Hypothalamus (tissue), 51 donors: ENCODE measurements at regions not wholly inside any gene's neighbourhood (a gene's known extent, or its start where the extent isn't known, plus 50 kb on each side); places are given as distances from the start of the nearest gene placed in this dataset.
"Not testable (repeated sequence)": the region's sequence is repeated elsewhere in the genome, so short reads cannot be mapped to it uniquely, and the experiment has no call there.

Experiments used
- DNase-seq, 51 donors: peaks; one replicate each; lab custom pipeline; 2025; lab: John Stamatoyannopoulos, UW

DNA sequence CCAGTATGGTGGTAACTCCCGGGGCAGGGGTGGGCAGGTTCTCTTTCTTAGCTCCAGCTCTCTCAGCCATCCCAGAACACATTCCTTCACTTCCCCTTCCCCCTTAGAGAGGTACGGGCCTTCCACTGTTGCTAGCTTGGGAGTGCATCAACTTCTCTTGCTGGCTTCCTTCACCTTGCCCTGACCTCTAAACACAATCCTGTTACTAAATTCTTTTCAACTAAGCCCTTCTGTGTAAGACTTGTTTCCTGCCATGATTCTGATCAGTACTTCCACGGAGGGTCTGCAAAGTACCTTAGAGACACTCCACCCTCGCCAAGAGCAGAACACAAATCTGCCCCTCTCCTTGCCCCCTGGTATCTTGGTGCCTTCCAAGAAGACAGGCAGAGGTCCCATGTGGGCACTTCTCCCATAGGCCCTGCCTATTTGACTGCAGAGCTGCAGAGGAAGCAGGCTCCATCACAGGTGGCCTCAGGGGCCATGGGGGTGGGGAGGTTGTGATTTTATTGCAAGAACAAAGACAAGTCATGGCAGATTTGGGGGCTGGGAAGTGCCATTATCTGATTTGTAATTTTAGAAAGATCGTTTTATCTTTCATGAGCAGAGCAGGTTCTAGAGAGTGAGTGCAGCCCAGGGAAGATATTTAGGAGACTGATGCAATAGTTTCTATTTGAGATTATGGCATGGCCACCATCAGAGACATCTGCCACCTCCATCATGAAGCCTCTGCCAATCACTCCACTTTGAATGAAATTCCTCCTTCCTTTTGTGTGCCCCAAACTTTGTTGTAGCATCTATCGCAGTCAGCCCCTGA lies 182.5 kb upstream of the JUN start:
- DNase-seq: no peak

- DNase-seq: no peak
Observed at GRCh38 chr1:58966917-58967740, 183.3 kb upstream of the JUN start.

- peak in 25 of 51 donors; percentile 2 to 53 (median 14) for DNase-seq
Observed at GRCh38 chr1:58968360-58968952, 184.6 kb upstream of the JUN start.

DNA sequence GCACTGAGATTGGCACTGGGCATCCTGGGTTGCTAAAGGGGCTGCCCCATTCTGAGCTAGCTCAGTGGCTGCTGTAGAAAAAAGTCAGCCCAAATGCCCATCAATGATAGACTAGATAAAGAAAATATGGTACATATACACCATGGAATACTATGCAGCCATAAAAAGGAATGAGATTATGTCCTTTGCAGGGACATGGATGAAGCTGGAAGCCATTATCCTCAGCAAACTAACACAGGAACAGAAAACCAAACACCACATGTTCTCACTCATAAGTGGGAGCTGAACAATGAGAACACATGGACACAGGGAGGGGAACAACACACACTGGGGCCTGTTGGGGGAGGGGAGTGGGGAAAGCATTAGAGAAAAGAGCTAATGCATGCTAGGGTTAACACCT lies 185.3 kb upstream of the JUN start:
- not testable (repeated sequence) for DNase-seq

DNA sequence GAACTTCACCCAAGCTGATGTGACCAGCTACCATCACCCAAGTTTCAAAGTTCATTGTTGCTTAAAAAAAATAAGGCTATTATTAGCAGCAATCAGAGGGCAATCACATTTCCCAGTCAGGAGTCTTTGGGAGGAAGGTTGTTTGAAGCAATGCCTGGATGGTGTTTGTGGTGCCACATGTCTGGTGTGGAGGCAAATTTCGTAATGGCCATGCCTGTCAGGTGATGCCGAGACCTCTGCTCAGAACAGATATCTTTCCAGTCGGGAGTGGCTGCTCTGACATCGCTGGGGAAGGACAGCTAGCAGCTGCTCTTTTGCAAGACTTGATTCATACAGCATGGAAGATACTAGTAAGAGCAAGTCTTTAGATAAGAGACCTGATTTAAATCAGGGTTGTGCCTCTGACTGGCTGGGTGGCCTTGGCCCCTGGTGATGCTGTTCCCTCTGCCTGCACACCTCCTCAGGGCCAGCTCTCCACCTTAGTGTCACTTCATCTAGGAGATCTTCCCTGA lies 187.8 kb upstream of the JUN start:
- DNase-seq: no peak

- no peak for DNase-seq
Observed at GRCh38 chr1:58975888-58976287, 192.0 kb upstream of the JUN start.

DNA sequence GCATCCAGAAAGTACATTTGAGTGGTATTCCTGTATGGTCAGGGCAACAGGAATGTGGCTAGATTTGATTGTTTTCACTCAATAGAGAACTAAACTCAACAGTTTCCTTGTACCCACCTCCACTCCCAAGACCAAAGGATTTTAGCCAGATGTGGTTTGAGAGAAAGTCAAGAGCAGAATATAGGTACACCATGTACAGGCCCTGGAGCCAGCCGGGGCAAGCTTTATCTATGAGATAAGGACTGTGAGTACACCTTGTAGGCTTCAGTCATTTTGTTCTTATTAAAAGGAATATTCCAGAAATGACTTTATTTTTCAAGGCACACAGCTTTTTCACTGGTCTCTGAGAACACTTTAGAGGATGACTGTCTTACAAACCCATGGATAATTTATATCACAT lies 192.4 kb upstream of the JUN start:
- no peak for DNase-seq

- DNase-seq: no peak
Observed at GRCh38 chr1:58977598-58977997, 193.8 kb upstream of the JUN start.

- DNase-seq: no peak
Observed at GRCh38 chr1:58978096-58978495, 194.2 kb upstream of the JUN start.

DNA sequence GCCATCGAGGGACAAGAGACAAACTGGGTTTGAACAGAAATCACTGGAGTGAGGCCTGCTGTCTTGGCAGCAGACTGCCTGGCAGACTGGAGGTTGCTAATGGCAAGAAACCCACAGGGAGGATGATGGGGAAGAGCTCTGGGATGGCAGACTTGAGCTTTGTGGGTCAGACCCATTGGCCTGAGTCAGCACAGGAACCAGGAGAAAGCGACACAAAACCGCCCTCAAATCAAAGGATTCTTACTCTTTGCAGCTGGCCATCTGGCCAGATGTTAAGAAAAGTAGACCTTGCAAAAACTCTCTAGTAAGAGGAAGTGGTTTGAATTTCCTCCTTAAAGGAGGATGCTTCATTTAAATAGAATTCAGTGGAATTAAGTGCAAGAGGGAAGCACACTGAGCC lies 195.2 kb upstream of the JUN start:
- DNase-seq: no peak

- DNase-seq: no peak
Observed at GRCh38 chr1:58979677-58980076, 195.8 kb upstream of the JUN start.

DNA sequence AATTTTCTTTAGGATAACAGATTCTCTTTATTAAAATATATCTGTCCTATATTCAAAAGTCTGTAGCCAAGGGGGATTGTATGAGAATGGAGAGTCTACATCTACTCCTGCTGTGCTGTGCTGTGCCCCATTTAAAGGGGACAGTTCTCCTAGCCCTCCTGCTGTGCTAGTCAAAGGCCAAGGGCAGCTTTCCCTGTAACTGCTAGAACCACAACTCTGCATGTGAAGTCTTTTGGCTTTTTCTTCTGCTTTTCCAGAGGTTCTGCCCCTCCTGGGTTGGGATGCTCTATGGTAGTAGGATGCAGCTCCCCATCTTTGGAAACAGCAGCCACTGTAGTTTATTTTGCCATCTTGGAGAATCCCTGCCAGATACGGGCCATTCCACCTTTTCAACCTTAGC lies 197.5 kb upstream of the JUN start:
- DNase-seq: no peak

DNA sequence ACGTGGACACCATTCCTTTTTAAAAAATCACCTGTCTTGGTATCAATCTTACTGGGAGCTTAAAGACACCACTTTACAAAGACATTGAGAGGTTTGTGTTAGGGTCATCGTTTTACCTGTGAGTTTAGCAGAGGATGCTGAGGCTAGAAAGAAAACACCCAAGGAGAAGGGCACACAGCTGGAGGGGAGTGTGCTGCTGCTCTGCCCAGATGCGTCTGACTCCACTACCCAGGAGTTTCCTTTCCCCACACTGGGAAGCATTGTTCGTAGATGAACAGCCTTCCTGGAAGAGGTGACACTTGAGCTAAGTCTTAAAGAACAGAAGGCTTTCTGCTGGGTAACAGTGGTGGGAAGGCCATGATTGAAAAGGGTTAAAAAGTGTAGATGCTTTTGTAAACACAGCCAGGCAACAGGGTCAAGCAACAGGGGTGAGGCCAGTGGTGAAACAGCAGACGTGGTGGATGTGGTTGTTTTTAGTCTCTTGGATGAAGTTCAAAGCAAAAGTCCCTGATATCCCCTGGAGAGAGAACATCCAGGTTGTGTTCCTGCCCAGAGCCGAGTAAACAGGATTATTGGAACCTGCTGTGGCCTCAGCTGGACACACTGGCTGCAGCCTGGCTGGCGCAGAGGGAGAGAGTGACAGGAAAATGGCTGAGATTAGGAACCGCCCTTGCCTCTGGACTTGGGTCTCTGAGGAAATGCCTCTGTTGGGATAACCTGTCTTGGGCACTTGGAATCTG lies 198.6 kb upstream of the JUN start:
- no peak for DNase-seq

- DNase-seq: no peak
Observed at GRCh38 chr1:58983162-58983561, 199.3 kb upstream of the JUN start.

DNA sequence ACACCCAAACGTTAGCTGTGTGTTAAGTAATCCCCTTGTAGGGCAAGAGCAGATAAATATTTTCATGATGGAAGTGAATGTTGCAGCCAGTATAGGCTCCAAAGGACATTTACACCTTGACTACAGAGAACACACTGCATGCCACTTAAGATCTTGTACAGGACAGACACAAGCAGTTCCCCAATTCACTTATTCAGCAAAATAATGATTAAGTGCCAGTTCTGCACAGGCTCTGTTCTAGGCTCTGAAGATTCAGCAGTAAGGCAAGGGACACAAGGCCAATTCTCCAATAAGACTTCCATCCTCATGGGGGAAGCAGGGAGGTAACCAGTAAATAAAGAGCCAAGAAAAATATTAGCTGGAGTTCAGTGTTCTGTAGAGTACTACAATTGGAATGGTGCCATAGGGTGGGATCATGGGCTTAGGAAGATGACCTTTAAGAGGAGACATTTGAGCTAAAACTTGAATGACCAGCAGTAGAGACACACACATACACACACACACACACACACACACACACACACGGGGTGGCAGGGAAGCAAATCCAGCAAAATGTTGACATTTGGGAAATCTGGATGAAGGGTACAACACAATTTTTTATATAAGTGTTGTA lies 199.9 kb upstream of the JUN start:
- no peak for DNase-seq

DNA sequence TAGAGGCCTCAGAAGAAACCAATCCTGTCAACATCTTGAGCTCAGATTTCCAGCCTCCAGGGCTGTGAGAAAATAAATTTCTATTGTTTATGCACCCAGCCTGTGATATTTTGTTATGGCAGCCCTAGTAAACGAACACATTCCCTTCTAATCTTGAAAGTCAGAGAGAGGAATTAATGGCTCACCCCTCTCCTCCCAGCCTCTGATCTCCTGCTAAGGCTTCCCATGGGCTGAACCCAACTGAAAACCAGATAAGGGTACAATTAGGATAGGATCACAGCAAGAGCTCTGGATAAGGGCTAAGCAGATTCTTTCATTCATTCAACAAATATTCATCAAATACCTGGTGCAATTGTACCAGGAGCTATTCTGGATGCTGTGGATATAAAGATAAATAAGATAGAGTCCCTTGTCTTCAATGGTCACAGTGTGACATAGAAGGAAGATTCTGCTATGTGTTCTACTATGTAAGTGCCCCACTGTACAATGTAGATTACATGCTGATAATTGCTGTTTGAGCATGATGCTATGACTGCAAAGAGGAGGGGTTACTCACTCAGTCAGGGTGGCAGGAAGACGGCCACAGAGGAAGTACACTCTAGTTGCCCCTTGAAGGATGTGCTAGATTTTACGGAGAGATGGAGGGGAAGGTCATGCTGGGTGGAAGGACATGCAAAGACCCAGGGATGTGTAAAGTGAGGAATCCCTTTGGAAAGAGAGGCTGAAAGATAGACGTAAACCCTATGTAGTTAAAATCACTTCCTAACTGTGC lies 203.3 kb upstream of the JUN start:
- DNase-seq: no peak

DNA sequence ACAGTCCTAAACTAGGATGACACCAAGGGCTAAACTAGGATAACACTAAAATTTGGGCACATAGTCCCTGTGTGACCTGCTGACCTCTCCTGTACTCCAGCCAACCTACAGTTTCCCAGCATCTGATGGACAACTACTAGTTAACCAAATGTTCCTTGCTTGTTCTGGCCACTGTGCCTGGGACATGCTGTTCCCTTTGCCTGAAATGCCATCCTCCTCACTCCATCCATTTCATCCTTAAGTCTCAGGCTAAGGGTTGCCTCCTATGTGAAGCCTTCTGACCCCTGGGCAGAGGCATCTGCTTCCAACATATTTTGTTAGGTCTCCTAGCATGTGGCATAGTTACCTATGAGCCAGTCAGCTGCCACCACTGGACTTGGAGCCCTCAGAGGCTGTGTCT lies 204.9 kb upstream of the JUN start:
- DNase-seq: no peak

GRCh38 chr1:58989845-58990244 lies 206.0 kb upstream of the JUN start:
- no peak for DNase-seq

DNA sequence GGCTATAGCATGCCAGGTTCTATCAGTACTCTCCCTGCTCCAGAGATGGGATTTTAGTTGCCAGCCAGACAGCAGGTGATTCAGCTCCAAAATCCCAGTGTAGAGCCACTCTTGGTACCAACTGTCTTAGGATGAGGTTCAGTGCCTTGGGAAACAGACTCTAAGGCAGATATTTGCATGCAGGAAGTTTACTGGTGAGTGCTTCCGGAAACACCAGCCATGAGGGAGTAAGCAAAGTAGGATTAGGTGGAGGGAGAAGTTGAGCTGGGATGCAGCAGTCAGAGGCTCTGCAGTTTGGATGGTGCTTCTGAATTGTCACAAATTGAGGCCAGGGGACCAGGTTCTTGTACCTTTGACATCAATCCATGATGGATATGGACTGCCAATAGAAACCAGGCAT lies 207.5 kb upstream of the JUN start:
- DNase-seq: no peak

DNA sequence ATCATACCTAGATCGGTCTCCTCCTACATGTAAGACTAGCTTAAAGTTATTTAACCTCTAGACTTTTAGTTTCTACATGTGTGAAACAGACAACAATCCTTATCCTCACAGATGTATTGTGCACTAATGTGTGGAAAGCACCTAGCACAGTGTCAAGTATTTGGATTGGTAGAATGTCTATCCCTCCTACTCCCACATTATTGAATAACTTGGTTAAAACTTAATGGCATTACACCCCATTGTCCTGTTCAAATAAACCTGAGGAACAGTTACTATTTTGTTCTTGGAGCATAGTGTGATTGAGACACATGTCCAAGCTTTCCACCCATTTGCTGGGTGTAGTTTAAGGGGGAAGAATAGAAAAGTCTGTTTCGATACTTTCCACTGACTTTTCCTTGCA lies 208.8 kb upstream of the JUN start:
- DNase-seq: no peak
